IMR-90 (cell line): ENCODE measurements at regions not wholly inside any gene's neighbourhood (a gene's known extent, or its start where the extent isn't known, plus 50 kb on each side); places are given as distances from the start of the nearest gene placed in this dataset.

Experiments used
- ATAC-seq: fragments of 200-7000 bp; cut with Tn5 transposase; 2 replicates; pipeline ENCODE4 v1.9.1; 2020; ENCODE audit warnings: low read depth, mild to moderate bottlenecking, moderate library complexity
- BruUV-seq: library from RNA; stranded (reverse); fragments of 400-500 nt; replicated peaks from 2 replicates; lab custom pipeline; 2021; lab: Mats Ljungman, UMichigan
- CTCF ChIA-PET: fragments of 300-600 bp; formaldehyde crosslinking; extraction: SDS; loops from one replicate; lab custom pipeline; 2021; ENCODE audit warnings: antibody characterized with exemption; lab: Yijun Ruan, JAX
- POLR2A ChIA-PET: fragments of 300-600 bp; sonication (Branson Sonifier 250); formaldehyde crosslinking; loops from one replicate; lab custom pipeline; 2022; ENCODE audit warnings: antibody characterized with exemption; ENCODE audit not compliant: unreplicated experiment; lab: Charles Lee
- DNase-seq: peaks from one replicate; pipeline ENCODE4 v3.0.0; 2013
- H2AFZ ChIP-seq: replicated peaks from 2 replicates; pipeline ENCODE3; 2013; ENCODE audit warnings: low read length, mild to moderate bottlenecking; ENCODE audit not compliant: poor library complexity
- H2AK5ac ChIP-seq: 2 replicates; pipeline ENCODE4 v1.6.1; 2013; ENCODE audit warnings: low read depth, low read length, inconsistent platforms
- H2AK9ac ChIP-seq: replicated peaks from 2 replicates; pipeline ENCODE3; 2013; ENCODE audit warnings: mild to moderate bottlenecking, low read depth, low read length, moderate library complexity; ENCODE audit not compliant: poor library complexity
- H2BK120ac ChIP-seq: 2 replicates; pipeline ENCODE4 v1.6.1; 2013; ENCODE audit warnings: low read depth, low read length, inconsistent platforms
- H2BK15ac ChIP-seq: 3 replicates; pipeline ENCODE4 v1.6.1; 2013; ENCODE audit warnings: low read depth, low read length, inconsistent platforms
- H2BK20ac ChIP-seq: 2 replicates; pipeline ENCODE4 v1.6.1; 2013; ENCODE audit warnings: low read depth, mild to moderate bottlenecking, inconsistent platforms, low read length, moderate library complexity
- H2BK5ac ChIP-seq: 2 replicates; pipeline ENCODE4 v1.6.1; 2013; ENCODE audit warnings: mild to moderate bottlenecking, low read depth, low read length, inconsistent platforms; ENCODE audit not compliant: poor library complexity, severe bottlenecking
- H3K14ac ChIP-seq: replicated peaks from 2 replicates; pipeline ENCODE4 v1.6.1; 2013; ENCODE audit warnings: low read depth, low read length, inconsistent platforms
- H3K18ac ChIP-seq: 2 replicates; pipeline ENCODE4 v1.6.1; 2013; ENCODE audit warnings: low read depth, low read length, control low read depth
- H3K23ac ChIP-seq: 2 replicates; pipeline ENCODE4 v1.6.1; 2013; ENCODE audit warnings: low read depth, low read length, inconsistent platforms
- H3K27ac ChIP-seq: 2 replicates; pipeline ENCODE4 v1.5.1; 2013; ENCODE audit warnings: mild to moderate bottlenecking, control low read depth, low read length; ENCODE audit not compliant: insufficient read depth
- H3K27me3 ChIP-seq: 2 replicates; pipeline ENCODE4 v1.6.1; 2013; ENCODE audit warnings: low read length; ENCODE audit not compliant: control insufficient read depth, insufficient read depth
- H3K36me3 ChIP-seq: 2 replicates; pipeline ENCODE4 v1.6.1; 2013; ENCODE audit warnings: low read length, mixed read lengths; ENCODE audit not compliant: control insufficient read depth, insufficient read depth
- H3K4ac ChIP-seq: 2 replicates; pipeline ENCODE4 v1.6.1; 2013; ENCODE audit warnings: low read depth, low read length, inconsistent platforms
- H3K4me1 ChIP-seq: 2 replicates; pipeline ENCODE4 v1.6.1; 2013; ENCODE audit warnings: low read length, mixed read lengths; ENCODE audit not compliant: control insufficient read depth, insufficient read depth
- H3K4me2 ChIP-seq: 2 replicates; pipeline ENCODE4 v1.6.1; 2013; ENCODE audit warnings: low read depth, mild to moderate bottlenecking, control low read depth, low read length, moderate library complexity
- H3K4me3 ChIP-seq: 2 replicates; pipeline ENCODE4 v1.5.1; 2013; ENCODE audit warnings: low read depth, mild to moderate bottlenecking, control low read depth, low read length, moderate library complexity; ENCODE audit not compliant: insufficient read depth
- H3K56ac ChIP-seq: 2 replicates; pipeline ENCODE4 v1.6.1; 2013; ENCODE audit warnings: low read length, inconsistent platforms; ENCODE audit not compliant: insufficient read depth; ENCODE audit errors: extremely low read depth
- H3K79me1 ChIP-seq, 2 experiments: 2 replicates each; pipeline ENCODE4 v1.6.1; 2013; ENCODE audit warnings: low read length in 2 of 2, inconsistent platforms in 1 of 2, low read depth in 1 of 2
- H3K9ac ChIP-seq: 2 replicates; pipeline ENCODE4 v1.6.1; 2013; ENCODE audit warnings: low read depth, low read length, control low read depth
- H3K9me1 ChIP-seq: 2 replicates; pipeline ENCODE4 v1.6.1; 2013; ENCODE audit warnings: low read length, inconsistent platforms; ENCODE audit not compliant: insufficient read depth
- H3K9me3 ChIP-seq: 2 replicates; pipeline ENCODE4 v1.6.1; 2013; ENCODE audit warnings: low read length; ENCODE audit not compliant: control insufficient read depth, insufficient read depth
- H4K20me1 ChIP-seq: 2 replicates; pipeline ENCODE4 v1.6.1; 2013; ENCODE audit warnings: low read length, inconsistent platforms; ENCODE audit not compliant: insufficient read depth
- H4K5ac ChIP-seq: 2 replicates; pipeline ENCODE4 v1.6.1; 2013; ENCODE audit warnings: mild to moderate bottlenecking, low read depth, low read length, control low read depth
- H4K8ac ChIP-seq, 2 experiments: 2 replicates each; pipeline ENCODE4 v1.6.1; 2013; ENCODE audit warnings: low read depth in 2 of 2, low read length in 2 of 2, control low read depth in 1 of 2, inconsistent platforms in 1 of 2
- H4K91ac ChIP-seq: 2 replicates; pipeline ENCODE4 v1.6.1; 2013; ENCODE audit warnings: low read depth, low read length, inconsistent platforms; ENCODE audit not compliant: insufficient read depth
- MAZ ChIP-seq: IDR thresholded peaks from 2 replicates; pipeline ENCODE4 v1.6.1; 2012; ENCODE audit warnings: low read depth, mild to moderate bottlenecking, low read length, improper control_type of control experiment, moderate library complexity, borderline replicate concordance
- NFE2L2 ChIP-seq: fragments of 150-350 bp; IDR thresholded peaks from 2 replicates; pipeline ENCODE4 v1.6.1; 2016; ENCODE audit warnings: low read depth, mild to moderate bottlenecking, low read length
- WGBS, 2 experiments: methylation state at CpG; one replicate each; pipeline versions ENCODE4 v1.1.5 to v1.1.7; 2013; ENCODE audit warnings: missing lambda C conversion rate in 2 of 2; ENCODE audit not compliant: insufficient read length in 1 of 2; ENCODE audit errors: extremely low coverage in 2 of 2; 5-methylcytosine and 5-hydroxymethylcytosine counted together
- dilution Hi-C: fragments of 300-500 bp; cut with HindIII; formaldehyde crosslinking; loops from one replicate; pipeline ENCODE4 v1.14.3; 2018; ENCODE audit warnings: low sequenced_read_pairs; ENCODE audit not compliant: unreplicated experiment
- in situ Hi-C: fragments of 300-500 bp; cut with MboI; formaldehyde crosslinking; loops from 3 replicates; pipeline ENCODE4 v1.14.3; 2019; ENCODE audit warnings: low sequenced_read_pairs, inconsistent platforms, mixed read lengths
- intact Hi-C: fragments of 100-400 bp; cut with micrococcal nuclease; formaldehyde crosslinking; loops from 2 replicates; pipeline ENCODE4 v1.10.0; 2022
- TF ChIP-seq, protein P1 (sequence below): conservative IDR thresholded peaks from 2 replicates; pipeline ENCODE4 v1.5.1; 2012; ENCODE audit warnings: mild to moderate bottlenecking, low read depth, low read length, improper control_type of control experiment

DNA sequence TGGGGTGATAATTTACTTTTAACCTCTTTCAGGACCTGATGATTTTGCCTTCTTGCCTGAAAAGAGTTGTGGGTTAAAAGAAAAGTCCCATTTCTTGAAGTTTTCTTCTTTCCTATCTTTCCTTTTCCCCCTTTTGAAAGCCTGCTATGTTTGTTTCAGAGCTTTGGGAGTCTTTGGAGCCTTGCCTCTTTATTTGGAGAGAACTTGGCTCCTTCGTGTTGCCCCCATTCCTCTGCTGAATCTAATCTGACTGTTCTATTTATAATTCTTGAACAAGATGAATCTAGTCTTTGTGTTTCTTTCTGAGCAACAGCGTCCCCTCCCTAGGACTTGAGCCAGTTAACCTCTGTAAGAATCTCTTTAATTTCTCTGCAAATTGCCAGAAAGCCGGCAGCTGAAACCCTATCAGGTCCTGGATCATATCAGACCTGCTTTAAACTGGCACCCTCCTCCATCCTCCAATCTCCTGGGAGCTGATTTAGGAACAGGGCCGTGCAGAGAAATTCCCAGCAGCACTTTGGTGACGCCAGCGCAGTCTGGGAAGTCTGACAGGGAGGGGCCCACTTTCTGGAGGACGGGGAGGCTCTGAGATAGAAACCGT, 289.1 kb upstream of the SORL1-AS1 start:
- Histone ChIP-seq H4K8ac (peak overlapping the region; percentile 58 to 72), H2BK120ac (peak overlapping the region; percentile 57; the same call in 1 of the 2 replicates), H3K4ac (peak overlapping the region; percentile 59; the same call in 1 of the 2 replicates), H4K5ac (peak overlapping the region; percentile 2; the same call in 1 of the 2 replicates), H3K27me3 (no peaks in the 10 kb centered on the region), H3K27ac (peak overlapping the region; percentile 13; the same call in 1 of the 2 replicates), H3K23ac (no peak overlapping the region), H3K18ac (peak overlapping the region; percentile 1; the same call in 1 of the 2 replicates), H2BK5ac (no peak overlapping the region), H4K20me1 (no peaks in the 10 kb centered on the region), H2AFZ (peak overlapping the region; percentile 81), H3K36me3 (no peaks in the 10 kb centered on the region), H4K91ac (no peak overlapping the region), H3K14ac (0 out of 2 replicates have a peak overlapping the region, but pooled peaks have one; percentile 43), H2BK20ac (peak overlapping the region; percentile 21; the same call in 1 of the 2 replicates), H3K4me1 (peaks cover 8% of the 10 kb centered on the region; the same call in 1 of the 2 replicates), H3K9me1 (no peaks in the 10 kb centered on the region), H3K9me3 (peaks cover 2% of the 10 kb centered on the region; the same call in 1 of the 2 replicates), H3K79me1 (no peaks in the 10 kb centered on the region), H2BK15ac (no peak overlapping the region), H2AK5ac (no peak overlapping the region), H3K9ac (peak overlapping the region; percentile 36; the same call in 1 of the 2 replicates), H3K4me3 (no peak overlapping the region), H3K4me2 (peak overlapping the region; percentile 13), H3K56ac (peak overlapping the region; percentile 38; the same call in 1 of the 2 replicates), H2AK9ac (no peak overlapping the region)
- TF ChIP-seq NFE2L2 (no peak), MAZ (peak; percentile 44; the same call in 1 of the 2 replicates)
- TF ChIP-seq, protein P1, sequence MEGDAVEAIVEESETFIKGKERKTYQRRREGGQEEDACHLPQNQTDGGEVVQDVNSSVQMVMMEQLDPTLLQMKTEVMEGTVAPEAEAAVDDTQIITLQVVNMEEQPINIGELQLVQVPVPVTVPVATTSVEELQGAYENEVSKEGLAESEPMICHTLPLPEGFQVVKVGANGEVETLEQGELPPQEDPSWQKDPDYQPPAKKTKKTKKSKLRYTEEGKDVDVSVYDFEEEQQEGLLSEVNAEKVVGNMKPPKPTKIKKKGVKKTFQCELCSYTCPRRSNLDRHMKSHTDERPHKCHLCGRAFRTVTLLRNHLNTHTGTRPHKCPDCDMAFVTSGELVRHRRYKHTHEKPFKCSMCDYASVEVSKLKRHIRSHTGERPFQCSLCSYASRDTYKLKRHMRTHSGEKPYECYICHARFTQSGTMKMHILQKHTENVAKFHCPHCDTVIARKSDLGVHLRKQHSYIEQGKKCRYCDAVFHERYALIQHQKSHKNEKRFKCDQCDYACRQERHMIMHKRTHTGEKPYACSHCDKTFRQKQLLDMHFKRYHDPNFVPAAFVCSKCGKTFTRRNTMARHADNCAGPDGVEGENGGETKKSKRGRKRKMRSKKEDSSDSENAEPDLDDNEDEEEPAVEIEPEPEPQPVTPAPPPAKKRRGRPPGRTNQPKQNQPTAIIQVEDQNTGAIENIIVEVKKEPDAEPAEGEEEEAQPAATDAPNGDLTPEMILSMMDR: 0 out of 2 replicates have a peak, but pooled peaks have one; percentile 1
- DNase-seq (peak; percentile 52), ATAC-seq (peak; percentile 78)
- intact Hi-C loops (no loop called here), dilution Hi-C loops (no loop called here), in situ Hi-C loops (no loop called here)
- CTCF ChIA-PET: no interaction called here
- 17% methylated on average over 2 of the region's 8 CpGs; no CpG with 5 or more reads in 1 of the 2 experiments for WGBS, 2 experiments
- POLR2A ChIA-PET: no interaction called here
- no TSS peak for BruUV-seq
